Midbrain (tissue), 1 donor: ENCODE measurements at regions not wholly inside any gene's neighbourhood (a gene's known extent, or its start where the extent isn't known, plus 50 kb on each side); places are given as distances from the start of the nearest gene placed in this dataset.
"Not testable (repeated sequence)": the region's sequence is repeated elsewhere in the genome, so short reads cannot be mapped to it uniquely, and the experiment has no call there.

ENCODE experiments used
- DNase-seq: peaks from one replicate; lab custom pipeline; 2025; lab: John Stamatoyannopoulos, UW

- DNase-seq, result peak; percentile 87
Observed at GRCh38 chr6:18595774-18596530, 208.8 kb downstream of the RNF144B start.

GRCh38 chr6:18596531-18596835 lies 209.3 kb downstream of the RNF144B start:
- DNase-seq, result no peak

- DNase-seq, result no peak
Observed at GRCh38 chr6:18598551-18599264, 211.6 kb downstream of the RNF144B start.

DNA sequence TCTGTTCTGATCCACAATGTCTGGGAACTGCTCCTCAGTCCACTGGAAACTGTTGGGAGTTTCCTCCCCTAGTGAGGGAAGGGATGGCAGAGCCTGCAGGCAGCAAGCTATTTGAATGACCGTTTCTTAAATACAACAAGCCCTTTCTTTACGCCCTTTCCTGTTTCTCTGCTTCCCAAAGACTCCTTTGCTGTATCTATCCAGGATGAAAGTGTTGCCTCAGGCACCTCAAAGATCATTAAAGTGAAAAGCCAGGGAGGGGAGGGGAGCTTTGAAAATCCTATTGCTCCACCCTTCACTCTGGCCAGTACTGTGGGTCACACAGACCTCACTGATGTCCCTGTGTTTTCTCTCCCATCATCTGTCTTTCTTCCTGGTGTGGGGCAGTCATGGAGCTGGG lies 213.1 kb downstream of the RNF144B start:
- DNase-seq, result no peak

DNA sequence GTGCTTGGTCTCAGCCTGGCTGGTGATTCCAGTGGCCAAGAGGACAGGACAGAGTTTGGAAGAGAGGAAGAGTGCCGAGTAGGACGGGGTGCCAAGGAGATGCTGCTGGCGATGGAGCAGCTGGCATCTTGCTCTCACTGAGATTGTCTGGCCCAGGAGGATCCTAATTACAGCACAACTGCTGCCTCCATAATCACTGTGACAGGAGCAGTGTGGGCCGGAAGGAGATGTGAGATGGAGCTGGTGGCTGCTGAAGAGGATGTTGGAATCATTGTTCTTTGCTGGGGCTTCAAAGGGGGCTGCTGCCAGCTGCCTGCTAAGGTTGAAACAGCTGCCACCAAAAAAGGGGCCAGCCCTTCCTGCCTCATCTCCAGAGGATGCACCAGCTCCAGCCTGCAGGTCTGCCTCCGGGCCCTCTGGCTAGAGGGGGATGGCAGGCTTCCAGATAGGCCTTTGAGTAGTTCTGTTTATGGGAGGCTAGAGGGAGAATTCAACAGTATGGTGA lies 214.4 kb downstream of the RNF144B start:
- no peak for DNase-seq

DNA sequence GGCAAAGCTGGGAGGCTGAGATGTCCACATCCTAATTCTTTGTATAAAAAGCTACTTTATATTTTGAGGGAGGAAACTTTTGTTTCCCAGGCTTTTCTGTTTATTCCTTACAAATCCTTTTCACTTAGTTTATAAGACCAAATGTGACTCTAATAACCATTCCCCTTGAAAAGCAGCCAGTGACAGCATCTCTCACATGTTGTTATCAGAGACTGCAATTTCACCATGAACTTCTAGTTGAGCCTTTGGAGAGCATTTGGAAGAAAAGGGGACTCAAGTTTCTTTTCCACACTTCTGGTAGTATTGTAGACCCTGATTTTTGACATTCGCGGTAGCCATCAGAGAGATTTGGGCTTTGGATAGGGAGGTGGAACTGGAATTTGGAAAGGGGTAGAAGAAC lies 215.8 kb downstream of the RNF144B start:
- no peak for DNase-seq

DNA sequence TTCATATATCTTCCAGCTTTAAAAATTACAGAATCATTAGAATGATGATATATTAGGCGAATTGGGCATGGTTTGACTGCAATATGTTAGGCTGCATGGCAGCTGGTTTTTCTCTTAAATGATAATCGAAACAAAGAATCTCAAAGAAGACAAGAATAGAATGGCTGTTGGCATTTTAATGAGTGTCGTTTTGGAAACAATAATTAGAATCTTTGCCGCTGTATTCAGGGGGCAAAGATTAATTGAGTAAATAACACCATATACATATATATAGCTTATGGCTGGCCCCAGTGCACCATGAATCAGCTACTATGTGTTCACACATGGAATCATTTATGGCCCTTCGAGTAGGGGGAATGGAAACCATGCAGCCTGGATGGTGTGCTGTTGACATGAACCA lies 216.2 kb downstream of the RNF144B start:
- no peak for DNase-seq

- DNase-seq, result no peak
Observed at GRCh38 chr6:18605841-18606240, 218.7 kb downstream of the RNF144B start.

- no peak for DNase-seq
Observed at GRCh38 chr6:18609715-18610114, 222.6 kb downstream of the RNF144B start.

DNA sequence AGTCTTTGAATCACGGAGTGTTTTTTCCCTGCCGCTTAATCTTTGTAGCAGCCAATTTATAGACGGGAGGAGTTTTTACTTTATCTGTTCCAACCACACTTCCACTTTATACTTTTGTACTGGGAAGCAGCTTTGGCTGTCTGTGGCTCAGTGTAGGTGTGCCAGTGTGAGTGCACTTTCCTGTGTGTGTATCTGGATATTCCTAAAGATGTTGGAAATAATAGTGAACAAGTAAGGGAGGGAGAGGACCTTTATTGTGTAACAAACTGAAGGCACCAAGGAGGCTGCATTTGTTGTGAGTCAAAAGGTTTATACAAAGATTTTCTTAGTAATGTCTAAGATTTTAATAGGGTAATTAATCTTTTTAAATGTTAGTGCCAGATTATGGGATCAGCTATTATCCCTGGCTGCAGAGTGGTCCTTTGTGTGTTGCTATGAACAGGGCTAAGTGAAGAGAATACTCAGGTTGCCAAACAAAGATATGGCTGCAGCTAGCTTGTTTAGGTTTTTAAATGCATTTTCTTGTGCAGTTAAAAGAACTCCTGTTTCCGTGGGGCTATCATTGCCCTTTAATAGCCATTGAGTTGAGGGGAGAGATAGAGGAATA lies 226.3 kb downstream of the RNF144B start:
- no peak for DNase-seq

DNA sequence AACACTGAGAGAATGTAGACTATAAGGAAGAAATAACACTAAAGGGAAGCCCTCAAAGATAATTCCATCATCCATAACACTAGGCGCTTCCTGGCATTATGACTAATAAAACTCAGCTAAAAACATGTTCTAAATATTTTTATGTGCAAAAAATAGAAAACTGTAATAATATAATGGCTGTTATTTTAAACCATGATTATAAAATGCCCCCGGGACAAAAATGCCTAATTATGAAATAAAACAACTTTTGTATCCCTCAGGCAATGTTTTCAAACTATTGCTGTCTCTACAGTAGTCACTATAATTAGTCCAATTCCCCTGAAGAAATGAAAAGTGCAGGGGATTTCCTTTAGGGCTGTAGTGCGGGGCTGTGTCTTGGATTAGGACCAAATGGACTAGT lies 242.4 kb downstream of the RNF144B start:
- no peak for DNase-seq

DNA sequence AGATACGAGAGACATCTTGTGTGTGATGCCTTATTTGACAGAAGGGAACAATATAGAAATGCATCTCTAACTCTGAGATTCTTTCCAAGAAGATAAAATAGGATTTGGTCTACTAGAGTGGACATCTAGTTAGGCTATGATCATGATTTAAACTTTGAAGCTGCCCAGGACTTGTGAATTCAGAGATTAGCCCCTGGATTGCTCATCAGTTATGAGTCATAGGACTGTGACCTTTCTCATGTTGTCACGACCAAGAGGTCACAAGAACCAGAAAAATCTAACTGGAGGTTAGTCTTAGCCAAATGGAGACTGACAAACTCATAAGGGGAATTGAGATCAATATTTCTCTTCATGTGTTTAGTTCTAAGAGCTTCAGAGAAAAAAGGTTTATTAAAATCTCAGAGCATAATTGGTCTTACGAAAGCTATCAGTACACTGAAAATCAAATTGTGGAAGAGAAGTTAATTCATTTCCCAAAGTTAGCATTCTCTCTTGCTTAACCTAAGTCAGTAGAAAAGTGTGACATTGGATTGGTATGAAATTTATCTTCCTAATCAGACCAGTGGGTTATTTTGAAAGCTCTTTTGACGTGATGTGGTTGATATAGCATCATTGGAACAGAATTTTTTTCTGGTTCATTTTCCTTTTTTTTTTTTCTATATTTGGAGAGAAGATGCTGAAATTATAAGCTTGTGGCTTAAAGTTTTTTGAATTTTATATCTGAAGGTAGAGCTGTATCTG lies 245.7 kb downstream of the RNF144B start:
- DNase-seq, result no peak

GRCh38 chr6:18634912-18635311 lies 247.8 kb downstream of the RNF144B start:
- no peak for DNase-seq

GRCh38 chr6:18640134-18640533 lies 253.0 kb downstream of the RNF144B start:
- no peak for DNase-seq

DNA sequence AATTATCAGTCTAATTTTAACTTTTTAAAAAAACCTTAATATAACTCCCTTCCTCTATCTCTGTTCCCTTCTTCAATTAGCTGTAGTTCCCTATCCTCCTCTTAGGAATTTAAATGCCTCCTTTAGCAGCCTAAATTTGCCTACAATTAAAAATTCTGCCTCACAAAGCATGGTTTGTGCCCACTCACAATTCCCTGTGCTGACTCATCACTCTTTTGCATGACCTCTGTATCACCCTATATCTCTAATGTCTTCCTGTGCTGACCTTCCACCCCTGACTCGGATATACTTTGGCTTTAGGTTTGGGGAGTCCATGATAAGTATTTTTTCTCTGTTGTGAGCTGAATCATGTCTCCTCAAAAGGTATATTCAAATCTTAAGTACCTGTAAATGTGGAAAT lies 253.6 kb downstream of the RNF144B start:
- no peak for DNase-seq

DNA sequence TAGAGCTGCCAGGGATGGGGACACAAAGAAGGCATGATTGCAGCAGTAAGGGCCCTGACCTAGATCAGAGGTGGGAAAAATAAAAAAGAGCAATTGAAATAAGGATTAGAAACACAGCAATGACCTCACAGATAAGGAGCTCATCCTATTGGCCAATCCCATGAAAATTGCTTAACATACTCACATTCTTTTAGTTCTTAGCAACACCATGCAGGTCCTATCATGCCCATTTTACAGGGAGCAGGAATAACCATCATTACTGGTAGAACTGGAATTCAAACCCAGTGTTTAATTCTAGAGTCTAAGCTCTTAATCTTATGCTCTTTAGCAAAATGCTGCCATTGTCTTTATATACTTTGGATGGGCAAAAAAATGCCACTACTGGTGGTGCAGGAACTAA lies 267.7 kb downstream of the RNF144B start:
- DNase-seq, result no peak

DNA sequence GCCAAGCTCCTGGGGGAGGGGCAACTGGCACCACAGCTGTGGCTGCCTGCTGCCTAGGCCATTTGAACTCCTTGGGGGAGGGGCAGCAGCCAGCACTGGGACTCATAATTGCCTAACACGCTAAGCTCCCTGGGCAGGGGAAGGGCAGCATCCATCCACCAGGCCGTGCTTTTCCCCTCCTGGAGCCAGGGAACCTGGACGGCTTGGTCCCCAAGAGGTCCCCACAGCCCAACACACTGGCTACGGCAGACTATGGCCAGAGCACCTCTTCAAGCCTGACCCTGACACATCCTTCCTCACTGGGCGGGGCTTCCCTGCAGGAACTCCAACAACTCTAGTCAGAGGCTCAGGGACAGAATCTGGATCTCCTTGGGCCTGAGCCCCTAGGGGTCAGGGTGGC lies 269.4 kb downstream of the RNF144B start:
- no peak for DNase-seq

DNA sequence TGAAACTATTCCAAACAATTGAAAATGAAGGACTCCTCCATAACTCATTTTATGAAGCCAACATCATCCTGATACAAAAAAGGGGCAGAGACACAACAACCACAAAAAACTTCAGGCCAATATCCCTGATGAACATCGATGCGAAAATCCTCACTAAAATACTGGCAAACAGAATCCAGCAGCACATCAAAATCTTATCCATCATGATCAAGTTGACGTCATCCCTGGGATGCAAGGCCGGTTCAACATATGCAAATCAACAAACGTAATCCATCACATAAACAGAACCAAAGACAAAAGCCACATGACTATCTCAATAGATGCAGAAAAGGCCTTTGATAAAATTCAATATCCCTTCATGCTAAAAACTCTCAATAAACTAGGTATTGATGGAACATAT lies 272.8 kb downstream of the RNF144B start:
- not testable (repeated sequence) for DNase-seq

- DNase-seq, result no peak
Observed at GRCh38 chr6:18663011-18663410, 275.9 kb downstream of the RNF144B start.

DNA sequence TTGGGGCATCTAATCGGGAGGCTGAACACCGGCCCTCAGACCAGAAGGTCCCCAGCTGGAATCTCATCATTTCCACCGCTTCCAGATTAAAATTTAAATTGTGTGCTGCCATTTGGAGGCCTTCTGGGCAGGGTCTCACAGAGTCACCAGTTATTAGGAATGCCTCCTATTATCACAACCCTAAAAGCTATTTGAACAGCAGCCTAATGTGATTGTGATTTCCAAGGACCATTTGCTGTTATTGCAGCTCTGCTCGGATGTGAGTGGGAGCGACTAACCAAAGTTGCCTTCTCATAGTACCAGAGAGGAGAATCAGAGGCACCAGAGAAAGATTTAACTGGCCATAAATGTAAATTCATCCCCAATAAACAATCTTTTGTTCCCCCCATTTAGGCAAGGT lies 277.3 kb downstream of the RNF144B start:
- DNase-seq, result no peak

GRCh38 chr6:18667612-18668011 lies 280.5 kb downstream of the RNF144B start:
- DNase-seq, result no peak

- no peak for DNase-seq
Observed at GRCh38 chr6:18668994-18669393, 281.8 kb downstream of the RNF144B start.

DNA sequence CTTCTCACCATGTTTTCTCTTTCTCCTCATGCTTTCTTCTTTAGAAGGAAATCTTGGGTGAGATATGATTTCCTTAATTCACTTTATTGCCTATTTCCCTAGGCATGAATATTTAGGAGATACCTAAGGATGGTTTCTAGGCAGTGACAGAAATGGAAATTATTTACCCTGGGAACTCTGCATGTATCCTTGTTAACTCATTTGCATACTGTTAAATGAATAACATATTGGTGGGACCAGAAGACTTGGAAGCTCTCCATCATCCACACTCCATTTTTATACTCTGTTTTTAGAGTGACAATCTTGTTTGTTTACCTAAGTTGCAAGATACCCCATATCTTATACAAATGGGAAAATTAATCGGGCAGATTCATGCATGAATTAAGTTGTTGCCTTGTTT lies 285.7 kb downstream of the RNF144B start:
- DNase-seq, result no peak
